Stimulated activated memory B cell treated with anti-CD40 and anti-IgM and Interleukin-4, amounts not matched to agents 10 μg/mL and 1 μg/mL and 100 μg/mL, for 72 hours (primary cell): ENCODE measurements at regions not wholly inside any gene's neighbourhood (a gene's known extent, or its start where the extent isn't known, plus 50 kb on each side); places are given as distances from the start of the nearest gene placed in this dataset.
"Not testable (repeated sequence)": the region's sequence is repeated elsewhere in the genome, so short reads cannot be mapped to it uniquely, and the experiment has no call there.

Source experiments
- ATAC-seq: fragments of 150-1000 bp; cut with Tn5 transposase; 2 replicates; pipeline ENCODE4 v1.10.0; 2021
- H3K27ac Mint-ChIP-seq: one replicate; pipeline ENCODE4 v1.8.0; 2022; ENCODE audit warnings: mild to moderate bottlenecking, mixed read lengths
- H3K27me3 Mint-ChIP-seq: one replicate; pipeline ENCODE4 v1.8.0; 2022; ENCODE audit warnings: mixed read lengths
- H3K36me3 Mint-ChIP-seq: one replicate; pipeline ENCODE4 v1.8.0; 2022; ENCODE audit warnings: mixed read lengths
- H3K4me1 Mint-ChIP-seq: one replicate; pipeline ENCODE4 v1.8.0; 2022; ENCODE audit warnings: mixed read lengths
- H3K4me3 Mint-ChIP-seq: one replicate; pipeline ENCODE4 v1.8.0; 2022; ENCODE audit warnings: mild to moderate bottlenecking, moderate library complexity, mixed read lengths
- H3K9me3 Mint-ChIP-seq: one replicate; pipeline ENCODE4 v1.8.0; 2022; ENCODE audit warnings: mixed read lengths

DNA sequence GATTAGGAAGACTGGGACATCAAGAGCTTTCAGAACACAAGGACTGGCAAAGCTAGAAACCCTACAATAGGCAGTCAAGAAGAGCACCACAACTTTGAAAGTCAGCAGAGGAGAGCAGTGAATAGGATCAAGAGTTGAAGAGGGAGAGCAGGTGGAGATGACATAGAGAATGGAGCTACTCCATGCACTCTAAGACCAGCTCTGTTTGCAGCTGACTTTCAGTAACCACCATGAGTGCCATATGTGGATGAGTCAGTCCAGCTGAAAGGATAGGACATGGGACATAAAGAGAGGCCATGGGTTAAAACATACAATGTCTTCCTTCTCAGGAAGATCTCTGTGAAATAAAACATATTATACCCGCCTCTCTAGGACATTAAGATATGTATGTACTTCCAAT is 289.1 kb upstream of the KLF4 start:
- Mint-ChIP-seq H3K4me1 (peaks cover 6% of the 10 kb centered on the region), H3K36me3 (peaks cover 2% of the 10 kb centered on the region), H3K4me3 (no peak overlapping the region), H3K9me3 (peaks cover 5% of the 10 kb centered on the region), H3K27me3 (no peaks in the 10 kb centered on the region), H3K27ac (no peak overlapping the region)
- no peak for ATAC-seq

DNA sequence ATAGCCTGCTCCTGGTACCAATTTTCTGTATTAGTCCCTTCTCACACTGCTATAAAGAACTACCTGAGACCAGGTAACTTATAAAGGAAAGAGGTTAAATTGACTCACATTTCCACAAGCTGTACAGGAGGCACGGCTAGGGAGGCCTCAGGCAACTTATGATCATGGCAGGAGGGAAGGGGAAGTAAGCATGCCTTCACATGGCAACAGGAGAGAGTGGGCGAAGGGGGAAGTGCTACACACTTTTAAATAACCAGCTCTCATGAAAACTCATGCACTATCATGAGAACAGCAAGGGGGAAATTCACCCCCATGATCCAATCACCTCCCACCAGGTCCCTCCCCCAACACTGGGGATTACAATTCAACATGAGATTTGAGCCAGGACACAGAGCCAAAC is 284.5 kb upstream of the KLF4 start:
- not testable (repeated sequence) for H3K27me3 Mint-ChIP-seq, H3K4me1 Mint-ChIP-seq, H3K4me3 Mint-ChIP-seq, H3K27ac Mint-ChIP-seq, H3K36me3 Mint-ChIP-seq
- peaks cover 18% of the 10 kb centered on the region for H3K9me3 Mint-ChIP-seq
- ATAC-seq = peak; percentile 51

DNA sequence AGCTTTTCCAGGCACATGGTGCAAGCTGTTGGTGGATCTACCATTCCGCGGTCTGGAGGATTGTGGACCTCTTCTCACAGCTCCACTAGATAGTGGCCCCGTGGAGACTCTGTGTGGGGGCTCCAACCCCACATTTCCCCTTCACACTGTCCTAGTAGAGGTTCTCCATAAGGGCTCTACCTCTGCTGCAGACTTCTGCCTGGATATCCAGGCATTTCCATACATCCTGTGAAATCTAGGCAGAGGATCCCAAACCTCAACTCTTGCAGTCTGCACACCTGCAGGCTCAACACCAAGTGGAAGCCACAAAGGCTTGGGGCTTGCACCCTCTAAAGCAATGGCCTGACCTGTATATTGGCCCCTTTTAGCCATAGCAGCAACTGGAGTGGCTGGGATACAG is 283.4 kb upstream of the KLF4 start:
- H3K27ac Mint-ChIP-seq = no peak overlapping the region
- peaks cover 5% of the 10 kb centered on the region for H3K36me3 Mint-ChIP-seq
- no peak for ATAC-seq
- peaks cover 18% of the 10 kb centered on the region for H3K9me3 Mint-ChIP-seq
- no peaks in the 10 kb centered on the region for H3K27me3 Mint-ChIP-seq
- no peak overlapping the region for H3K4me3 Mint-ChIP-seq
- H3K4me1 Mint-ChIP-seq = peaks cover 6% of the 10 kb centered on the region

DNA sequence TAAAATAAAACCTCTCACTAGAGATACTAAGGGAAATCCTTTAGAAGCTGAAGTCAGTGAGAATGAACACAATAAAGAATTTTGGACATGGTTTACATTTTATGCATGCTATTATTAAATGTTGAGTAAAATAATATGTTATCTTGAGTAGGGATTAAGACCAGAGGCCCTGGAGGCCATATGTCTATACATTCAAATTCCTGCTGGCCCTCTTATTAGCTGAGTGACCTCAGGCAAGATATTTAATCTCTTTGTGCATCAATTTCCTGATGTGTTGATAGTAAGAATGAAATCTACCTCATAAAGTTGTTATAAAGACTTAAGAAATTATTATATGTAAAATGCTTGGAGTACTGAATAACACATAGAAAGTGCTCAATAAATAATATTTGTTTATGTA is 281.1 kb upstream of the KLF4 start:
- H3K36me3 Mint-ChIP-seq = peaks cover 5% of the 10 kb centered on the region
- H3K27me3 Mint-ChIP-seq = no peaks in the 10 kb centered on the region
- peaks cover 18% of the 10 kb centered on the region for H3K9me3 Mint-ChIP-seq
- peaks cover 6% of the 10 kb centered on the region for H3K4me1 Mint-ChIP-seq
- H3K4me3 Mint-ChIP-seq = no peak overlapping the region
- no peak for ATAC-seq
- no peak overlapping the region for H3K27ac Mint-ChIP-seq

DNA sequence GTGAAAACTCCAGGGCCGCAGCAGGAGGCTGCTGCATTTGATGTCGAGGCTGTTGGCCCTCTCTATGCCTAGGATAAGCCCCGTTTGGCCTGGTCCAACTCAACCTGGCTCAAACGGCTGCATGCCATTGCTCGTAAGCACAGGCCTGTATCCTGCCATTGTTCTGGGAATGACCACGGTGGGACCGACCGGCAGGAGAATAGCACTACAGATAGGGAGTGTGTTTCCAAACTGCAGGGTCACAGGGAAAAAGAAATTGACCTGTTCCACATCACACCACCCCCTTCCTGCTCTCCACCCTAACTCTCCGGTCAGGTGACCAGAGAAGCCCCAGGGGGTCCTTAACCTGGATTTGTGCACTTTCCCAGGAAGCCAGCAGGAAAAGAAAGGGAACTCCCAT is 278.7 kb upstream of the KLF4 start:
- no peak for ATAC-seq
- H3K4me3 Mint-ChIP-seq = no peak overlapping the region
- no peaks in the 10 kb centered on the region for H3K4me1 Mint-ChIP-seq
- H3K9me3 Mint-ChIP-seq = peaks cover 15% of the 10 kb centered on the region
- peaks cover 6% of the 10 kb centered on the region for H3K36me3 Mint-ChIP-seq
- no peaks in the 10 kb centered on the region for H3K27me3 Mint-ChIP-seq
- no peak overlapping the region for H3K27ac Mint-ChIP-seq

DNA sequence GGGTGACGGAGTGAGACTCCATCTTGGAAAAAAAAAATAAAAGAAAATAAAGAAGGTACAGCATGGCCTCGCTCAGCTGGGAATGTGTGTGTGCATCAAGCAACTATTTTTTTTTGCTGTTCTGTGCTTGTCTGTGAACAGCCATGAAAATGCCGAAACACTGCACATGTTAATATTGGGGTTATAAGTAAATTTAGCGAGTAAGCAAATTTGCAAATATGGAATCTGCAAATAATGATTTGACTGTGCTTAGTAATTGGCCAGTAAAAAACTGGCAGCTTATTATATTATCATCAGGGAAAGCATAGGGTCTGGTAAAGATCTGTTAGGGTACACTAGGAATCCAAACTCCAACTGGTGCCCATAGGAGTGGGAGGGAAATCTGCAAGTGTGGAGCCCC is 278.1 kb upstream of the KLF4 start:
- Mint-ChIP-seq H3K4me3 (no peak overlapping the region), H3K36me3 (peaks cover 6% of the 10 kb centered on the region), H3K27me3 (no peaks in the 10 kb centered on the region), H3K4me1 (no peaks in the 10 kb centered on the region), H3K9me3 (peaks cover 13% of the 10 kb centered on the region), H3K27ac (no peak overlapping the region)
- ATAC-seq = no peak

DNA sequence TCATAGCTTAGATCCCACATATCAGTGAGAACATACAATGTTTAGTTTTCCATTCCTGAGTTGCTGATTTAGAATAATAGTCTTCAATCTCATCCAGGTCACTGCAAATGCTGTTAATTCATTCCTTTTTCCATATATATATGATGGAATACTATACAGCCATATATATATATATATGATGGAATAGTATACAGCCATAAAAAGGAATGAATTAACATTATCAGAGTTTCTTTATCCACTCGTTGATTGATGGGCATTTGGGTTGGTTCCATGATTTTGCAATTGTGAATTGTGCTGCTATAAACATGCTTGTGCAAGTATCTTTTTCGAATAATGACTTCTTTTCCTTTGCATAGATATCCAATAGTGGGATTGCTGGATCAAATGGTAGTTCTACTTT is 273.9 kb upstream of the KLF4 start:
- H3K27me3 Mint-ChIP-seq, H3K9me3 Mint-ChIP-seq, ATAC-seq, H3K4me3 Mint-ChIP-seq, H3K36me3 Mint-ChIP-seq, H3K27ac Mint-ChIP-seq: not testable (repeated sequence)
- H3K4me1 Mint-ChIP-seq = peaks cover 26% of the 10 kb centered on the region

DNA sequence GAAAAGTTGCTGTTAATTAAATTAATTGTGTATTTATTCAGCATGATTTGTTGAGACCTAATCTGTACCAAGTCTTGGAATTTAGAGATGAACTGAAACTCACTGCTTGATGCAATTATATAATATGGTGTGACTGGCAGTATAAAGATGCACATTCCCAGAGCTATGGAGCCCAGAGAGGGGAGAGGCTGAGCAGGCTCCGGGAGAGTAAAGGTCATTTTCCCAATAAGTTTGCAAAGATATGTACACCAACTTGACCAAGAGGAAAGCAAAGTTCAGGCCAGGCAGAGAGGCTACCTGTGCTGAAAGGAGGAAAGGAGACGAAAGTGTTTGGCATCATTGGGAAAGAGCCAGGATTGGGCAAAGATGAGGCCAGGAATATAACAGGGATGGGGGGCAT is 271.7 kb upstream of the KLF4 start:
- peaks cover 6% of the 10 kb centered on the region for H3K36me3 Mint-ChIP-seq
- no peak for ATAC-seq
- no peaks in the 10 kb centered on the region for H3K27me3 Mint-ChIP-seq
- no peak overlapping the region for H3K27ac Mint-ChIP-seq
- H3K4me3 Mint-ChIP-seq = no peak overlapping the region
- peaks cover 26% of the 10 kb centered on the region for H3K4me1 Mint-ChIP-seq
- H3K9me3 Mint-ChIP-seq = peaks cover 4% of the 10 kb centered on the region

DNA sequence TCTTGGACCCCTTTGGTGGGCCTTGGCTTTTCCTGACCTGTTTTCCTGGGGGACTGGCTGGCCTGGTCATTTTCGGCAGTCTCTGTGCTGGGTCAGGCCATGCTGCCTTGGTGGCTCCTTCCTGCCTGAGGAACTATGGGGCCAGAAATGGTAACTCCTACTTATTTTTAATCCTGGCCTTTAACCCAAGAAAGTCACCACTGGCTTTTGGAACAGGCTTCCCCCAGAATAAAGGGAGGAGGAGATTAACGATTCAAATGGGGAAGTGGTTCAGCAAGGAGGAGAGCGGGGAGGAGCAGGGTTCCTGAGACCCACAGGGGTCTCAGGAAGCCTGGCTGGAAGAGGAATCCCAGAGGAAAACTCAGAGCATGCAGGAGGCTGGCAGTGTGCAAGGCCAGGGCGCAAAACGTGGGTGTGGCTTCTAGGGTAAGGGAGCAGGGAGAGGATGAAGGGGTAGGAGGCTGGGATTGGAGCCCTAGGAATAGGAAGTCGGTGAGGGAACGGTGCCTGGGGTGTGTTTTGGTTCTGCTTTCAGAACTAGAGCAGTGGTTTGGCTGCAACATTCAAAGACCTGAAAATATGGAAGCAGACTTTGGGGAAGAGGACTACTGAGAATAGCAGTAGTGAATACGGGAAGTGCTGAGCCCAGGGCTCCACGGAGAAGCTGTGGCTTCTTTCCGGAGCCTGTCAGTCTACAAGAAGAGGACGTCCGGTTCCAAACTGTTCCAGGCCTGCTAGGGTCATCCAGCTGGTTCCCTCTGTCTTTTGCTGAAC is 271.1 kb upstream of the KLF4 start:
- no peaks in the 10 kb centered on the region for H3K27me3 Mint-ChIP-seq
- H3K4me3 Mint-ChIP-seq = no peak overlapping the region
- no peak for ATAC-seq
- peaks cover 4% of the 10 kb centered on the region for H3K9me3 Mint-ChIP-seq
- H3K4me1 Mint-ChIP-seq = peaks cover 26% of the 10 kb centered on the region
- H3K36me3 Mint-ChIP-seq = peaks cover 6% of the 10 kb centered on the region
- no peak overlapping the region for H3K27ac Mint-ChIP-seq

DNA sequence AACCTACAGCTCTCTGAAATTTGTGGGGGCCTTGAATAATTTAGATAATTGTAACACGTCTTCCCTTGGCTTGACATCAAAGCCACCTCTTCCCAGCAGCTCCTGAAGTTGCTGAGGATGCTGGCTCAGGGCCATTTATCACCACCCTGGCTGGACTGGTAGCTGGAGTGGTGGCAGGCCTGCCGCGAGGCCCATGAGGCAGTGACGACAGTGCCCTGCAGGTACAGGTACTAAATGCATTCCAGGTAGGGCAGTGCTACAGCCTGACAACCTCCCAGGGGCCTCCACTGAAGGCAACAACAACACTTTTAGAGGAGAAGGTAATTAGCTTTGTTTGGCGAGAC is 270.2 kb upstream of the KLF4 start:
- H3K4me3 Mint-ChIP-seq = no peak overlapping the region
- H3K27me3 Mint-ChIP-seq = no peaks in the 10 kb centered on the region
- H3K27ac Mint-ChIP-seq = peak overlapping the region; percentile 78
- H3K4me1 Mint-ChIP-seq = peaks cover 26% of the 10 kb centered on the region
- peaks cover 6% of the 10 kb centered on the region for H3K36me3 Mint-ChIP-seq
- ATAC-seq = no peak
- peaks cover 4% of the 10 kb centered on the region for H3K9me3 Mint-ChIP-seq

DNA sequence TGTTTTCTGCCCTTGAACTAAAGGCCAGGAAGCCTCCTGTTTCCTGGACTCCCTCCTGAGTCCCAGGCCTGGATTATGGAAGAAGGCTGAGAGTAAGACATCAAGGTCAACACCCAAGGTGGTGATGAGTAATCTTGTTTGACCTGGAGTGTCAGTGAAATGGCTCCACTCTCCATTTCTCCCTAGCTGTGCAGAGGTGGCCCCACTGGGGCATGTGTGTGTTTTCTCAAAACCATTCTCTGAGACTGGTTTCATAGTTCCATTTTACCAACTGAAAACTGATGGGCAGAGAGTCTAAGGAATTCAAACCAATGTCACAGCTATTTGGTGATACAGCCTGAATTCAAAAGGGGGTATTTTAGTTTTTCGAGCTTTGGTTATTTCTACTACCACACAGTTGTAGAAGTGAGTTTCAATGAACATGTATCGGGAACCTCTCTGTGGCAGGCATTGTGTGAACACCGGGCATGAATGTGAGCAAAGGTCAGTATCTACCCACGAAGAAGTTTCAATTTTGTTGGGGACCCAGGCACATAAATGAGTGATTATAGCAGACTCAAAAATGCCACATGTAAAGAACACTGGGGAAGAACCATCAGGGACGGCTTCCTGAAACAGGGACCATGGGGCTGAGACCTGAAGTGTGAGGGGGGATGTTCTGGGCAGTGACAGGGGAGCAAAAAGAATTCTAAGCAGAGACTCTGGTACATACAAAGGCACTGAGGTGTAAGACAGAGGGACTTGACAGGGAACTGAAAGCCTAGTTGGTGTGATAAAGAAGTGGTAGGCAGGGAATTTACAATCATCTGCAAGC is 269.6 kb upstream of the KLF4 start:
- peak; percentile 75 for ATAC-seq
- Mint-ChIP-seq H3K4me1 (peaks cover 26% of the 10 kb centered on the region), H3K36me3 (peaks cover 5% of the 10 kb centered on the region), H3K27me3 (no peaks in the 10 kb centered on the region), H3K27ac (peak overlapping the region; percentile 78), H3K4me3 (no peak overlapping the region), H3K9me3 (peaks cover 7% of the 10 kb centered on the region)

DNA sequence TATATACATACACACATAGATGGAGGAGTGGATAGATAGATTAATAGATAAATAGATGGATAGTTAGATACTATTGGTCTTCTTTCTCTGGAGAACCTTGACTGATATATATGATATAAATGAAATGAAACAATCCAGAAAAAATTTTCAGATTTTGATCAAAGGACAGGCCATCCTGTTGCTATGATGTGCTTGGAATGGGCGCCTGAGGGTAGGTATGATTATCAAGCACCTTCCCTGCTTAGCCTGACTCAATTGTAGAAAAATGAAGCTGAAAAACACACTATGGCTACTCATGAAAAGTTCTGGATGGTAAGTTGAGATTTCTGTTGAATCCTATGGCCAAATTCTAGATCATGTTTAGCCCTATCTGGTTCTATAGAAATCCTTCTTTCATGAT is 266.5 kb upstream of the KLF4 start:
- peaks cover 23% of the 10 kb centered on the region for H3K4me1 Mint-ChIP-seq
- no peak for ATAC-seq
- H3K27ac Mint-ChIP-seq = no peak overlapping the region
- no peaks in the 10 kb centered on the region for H3K27me3 Mint-ChIP-seq
- peaks cover 5% of the 10 kb centered on the region for H3K9me3 Mint-ChIP-seq
- H3K36me3 Mint-ChIP-seq = no peaks in the 10 kb centered on the region
- H3K4me3 Mint-ChIP-seq = no peak overlapping the region

DNA sequence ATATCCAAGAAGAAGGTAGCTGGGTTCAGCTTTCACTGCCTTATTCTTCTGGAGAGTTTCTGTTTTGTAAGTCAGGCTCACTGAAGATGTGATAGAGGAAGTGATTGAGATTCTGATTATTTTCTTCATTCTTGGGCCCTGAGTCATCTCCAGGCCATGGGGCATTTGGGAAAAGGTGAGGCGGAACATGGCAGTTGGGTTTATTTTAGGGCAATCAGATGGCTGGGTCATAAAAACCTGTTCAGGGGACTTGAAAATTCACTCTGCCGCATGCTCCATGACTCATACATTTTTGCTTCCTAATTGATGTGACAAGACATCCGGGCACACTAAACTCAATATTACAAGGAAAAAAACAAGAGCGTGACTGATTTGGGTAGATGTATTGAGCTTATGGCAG is 265.7 kb upstream of the KLF4 start:
- Mint-ChIP-seq H3K4me3 (no peak overlapping the region), H3K27me3 (no peaks in the 10 kb centered on the region), H3K36me3 (no peaks in the 10 kb centered on the region), H3K9me3 (peaks cover 5% of the 10 kb centered on the region), H3K27ac (no peak overlapping the region), H3K4me1 (peaks cover 14% of the 10 kb centered on the region)
- no peak for ATAC-seq

DNA sequence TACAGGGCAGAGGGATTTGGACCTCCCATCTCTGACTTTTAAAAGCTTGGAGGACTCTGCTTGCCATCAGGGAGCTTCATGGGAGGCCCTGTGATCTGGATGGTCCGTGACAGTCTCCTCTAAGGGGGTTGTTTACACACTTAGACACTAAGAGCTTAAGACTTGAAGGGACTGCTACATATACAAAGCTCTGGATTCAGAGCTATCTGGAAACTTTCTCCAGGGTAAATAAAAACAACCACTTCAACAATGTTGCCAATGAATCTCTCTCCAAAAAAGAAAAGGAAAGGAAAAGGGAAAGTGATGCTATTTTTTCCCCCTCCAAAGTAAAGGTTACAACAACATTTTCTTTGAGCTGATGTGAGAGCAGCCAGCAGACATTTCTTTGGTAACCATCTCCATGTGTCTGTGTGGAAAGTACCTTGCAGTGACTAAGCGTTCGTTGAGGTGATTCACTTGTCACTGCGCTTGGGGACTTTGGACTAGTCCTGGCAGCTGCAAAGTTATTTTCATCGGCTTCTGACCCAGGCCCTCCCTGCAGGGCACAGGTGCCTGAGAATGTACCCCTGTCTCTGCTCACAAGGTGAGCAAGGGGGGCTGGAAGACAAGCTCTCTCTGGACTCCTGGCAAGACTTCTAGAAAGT is 262.1 kb upstream of the KLF4 start:
- no peaks in the 10 kb centered on the region for H3K4me1 Mint-ChIP-seq
- ATAC-seq = peak; percentile 89
- H3K27me3 Mint-ChIP-seq = no peaks in the 10 kb centered on the region
- H3K36me3 Mint-ChIP-seq = no peaks in the 10 kb centered on the region
- no peak overlapping the region for H3K4me3 Mint-ChIP-seq
- H3K9me3 Mint-ChIP-seq = peaks cover 5% of the 10 kb centered on the region
- H3K27ac Mint-ChIP-seq = peak overlapping the region; percentile 74

DNA sequence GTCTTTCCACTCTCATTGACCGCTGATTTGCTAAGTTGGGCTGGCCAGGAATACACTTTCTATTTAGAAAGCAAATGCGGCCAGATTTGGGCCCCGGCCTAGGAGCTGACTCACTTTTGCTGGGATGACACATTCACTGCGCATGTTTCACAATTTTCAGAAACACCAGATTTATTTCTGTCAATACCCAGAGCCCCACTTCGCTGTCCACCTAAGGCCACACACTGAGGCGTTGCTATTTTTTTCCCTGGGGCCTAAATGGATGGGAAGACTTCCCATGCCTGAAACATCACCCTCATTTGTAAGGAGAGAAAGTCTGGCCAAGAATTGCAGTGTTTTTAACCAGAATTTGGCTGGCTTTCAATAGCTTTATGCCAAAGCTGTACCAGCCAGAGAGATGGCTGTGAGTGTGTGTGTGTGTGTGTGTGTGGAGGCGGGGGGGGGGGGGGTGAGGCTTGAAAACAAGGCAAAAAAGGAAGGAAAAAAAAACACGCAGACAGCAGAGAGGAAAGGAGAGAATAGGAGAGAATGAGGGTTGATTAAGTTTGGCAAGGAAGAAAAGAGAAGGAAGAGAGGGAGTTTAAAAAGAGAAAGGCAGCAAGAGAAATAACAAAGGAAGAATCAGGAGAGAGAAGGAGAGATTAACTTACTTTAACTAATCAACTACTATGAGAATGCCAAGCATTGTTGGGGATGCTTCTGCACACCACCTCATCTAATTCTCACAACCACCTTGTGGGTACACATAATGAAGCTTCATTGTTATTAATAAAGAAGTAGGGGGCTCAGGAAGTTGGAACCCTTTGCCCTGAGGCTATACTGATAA is 261.4 kb upstream of the KLF4 start:
- no peak for ATAC-seq
- no peaks in the 10 kb centered on the region for H3K36me3 Mint-ChIP-seq
- H3K4me1 Mint-ChIP-seq = no peaks in the 10 kb centered on the region
- H3K9me3 Mint-ChIP-seq = peaks cover 5% of the 10 kb centered on the region
- H3K4me3 Mint-ChIP-seq = no peak overlapping the region
- peak overlapping the region; percentile 74 for H3K27ac Mint-ChIP-seq
- H3K27me3 Mint-ChIP-seq = no peaks in the 10 kb centered on the region
